HG03139 (cell line): ENCODE measurements at regions not wholly inside any gene's neighbourhood (a gene's known extent, or its start where the extent isn't known, plus 50 kb on each side); places are given as distances from the start of the nearest gene placed in this dataset.
"Not testable (repeated sequence)": the region's sequence is repeated elsewhere in the genome, so short reads cannot be mapped to it uniquely, and the experiment has no call there.

Source experiments
- ATAC-seq: cut with Tn5 transposase; IDR thresholded peaks from one replicate; pipeline ENCODE4 v1.9.1; 2021; ENCODE audit not compliant: unreplicated experiment

DNA sequence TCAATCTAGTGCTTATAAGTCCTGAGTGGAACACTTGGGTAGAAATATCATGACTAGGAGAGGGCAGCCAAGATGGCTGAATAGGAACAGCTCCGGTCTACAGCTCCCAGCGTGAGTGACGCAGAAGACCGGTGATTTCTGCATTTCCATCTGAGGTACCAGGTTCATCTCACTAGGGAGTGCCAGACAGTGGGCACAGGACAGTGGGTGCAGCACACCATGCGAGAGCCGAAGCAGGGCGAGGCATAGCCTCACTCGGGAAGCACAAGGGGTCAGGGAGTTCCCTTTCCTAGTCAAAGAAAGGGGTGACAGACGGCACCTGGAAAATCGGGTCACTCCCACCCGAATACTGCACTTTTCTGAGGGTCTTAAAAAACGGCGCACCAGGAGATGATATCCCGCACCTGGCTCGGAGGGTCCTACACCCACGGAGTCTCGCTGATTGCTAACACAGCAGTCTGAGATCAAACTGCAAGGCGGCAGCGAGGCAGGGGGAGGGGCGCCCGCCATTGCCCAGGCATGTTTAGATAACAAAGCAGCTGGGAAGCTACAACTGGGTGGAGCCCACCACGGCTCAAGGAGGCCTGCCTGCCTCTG, 302.8 kb downstream of the TFAP2B start:
- ATAC-seq, result not testable (repeated sequence)

DNA sequence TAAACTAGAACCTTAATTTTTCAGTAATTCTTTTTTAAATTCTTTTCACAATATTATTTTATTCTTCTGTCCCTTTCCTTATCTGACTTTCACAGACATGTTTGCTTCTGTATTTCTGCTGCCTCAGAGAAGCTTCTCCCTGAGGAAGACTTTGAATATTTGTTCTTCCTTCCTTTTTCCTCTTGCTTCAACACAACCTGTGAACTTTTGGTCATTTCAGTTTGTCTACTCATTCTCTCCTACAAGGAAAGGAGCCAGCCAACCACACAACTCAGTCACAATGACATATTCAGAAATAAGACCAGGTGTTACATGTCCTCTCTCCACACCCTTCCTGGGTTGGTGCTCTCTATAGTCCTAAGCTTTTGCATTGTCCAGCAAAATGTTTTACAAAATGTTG, 310.4 kb downstream of the TFAP2B start:
- no peak for ATAC-seq

DNA sequence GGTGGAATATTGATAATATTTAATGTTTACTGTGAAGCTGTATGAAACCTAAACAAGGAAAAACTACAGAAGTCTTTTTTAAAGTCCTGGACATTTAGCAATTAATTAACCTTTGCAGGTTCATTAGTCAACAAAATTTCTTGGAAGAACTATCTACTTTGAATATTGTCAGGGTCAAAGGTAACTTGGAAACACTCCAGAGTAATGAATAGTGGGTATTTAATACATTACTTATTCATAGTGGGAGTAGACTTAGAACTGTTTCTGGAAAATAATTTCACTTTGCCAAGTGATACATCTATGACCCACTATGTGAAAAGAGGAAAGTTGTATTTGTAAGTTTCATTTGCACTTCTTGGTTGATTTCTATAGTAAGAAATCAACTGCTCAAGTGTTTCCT, 319.1 kb downstream of the TFAP2B start:
- ATAC-seq, result no peak

DNA sequence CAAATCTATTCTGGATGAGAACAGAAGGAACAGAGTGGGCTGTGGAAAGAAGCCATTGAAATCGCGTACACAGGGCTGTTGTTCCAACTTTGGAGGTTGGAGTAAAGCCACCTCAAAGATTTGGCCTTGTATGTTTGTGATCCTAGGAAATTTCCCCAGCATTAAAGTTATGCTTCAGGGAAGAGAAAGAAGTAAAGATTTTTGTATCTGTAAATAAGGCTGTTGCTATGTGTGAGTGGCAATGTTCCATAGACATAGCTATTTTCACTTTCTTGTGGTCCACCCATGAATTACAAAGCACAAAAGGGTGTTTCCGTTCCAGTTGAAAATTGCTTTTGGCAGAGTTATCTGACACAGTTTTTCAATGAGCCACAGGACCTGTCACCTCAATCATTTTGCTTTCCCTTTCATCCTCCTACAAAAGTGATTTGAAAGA, 321.3 kb downstream of the TFAP2B start:
- ATAC-seq, result no peak

DNA sequence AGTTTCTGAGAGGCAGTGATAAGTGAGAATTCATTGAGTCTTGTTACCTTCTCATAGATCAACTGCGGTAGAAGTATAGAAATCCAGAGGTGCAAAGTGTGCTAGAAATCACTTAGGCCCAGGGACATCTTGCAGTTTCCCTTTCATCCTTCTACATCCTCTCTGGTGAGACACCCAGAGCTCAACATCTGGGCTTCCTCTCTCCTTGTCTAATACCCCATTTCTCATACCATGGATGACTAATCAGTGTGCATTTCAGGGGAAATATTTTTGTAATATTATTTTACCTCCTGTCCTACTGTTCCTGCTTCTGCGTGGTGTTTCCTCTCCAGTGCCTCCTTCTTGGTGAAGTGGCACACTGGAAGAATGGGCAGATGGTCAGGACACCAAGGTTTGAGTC, 322.4 kb downstream of the TFAP2B start:
- no peak for ATAC-seq

- ATAC-seq, result no peak
Measured at GRCh38 chr6:51147756-51148155, 329.1 kb downstream of the TFAP2B start.

- no peak for ATAC-seq
Measured at GRCh38 chr6:51152594-51152993, 333.9 kb downstream of the TFAP2B start.

DNA sequence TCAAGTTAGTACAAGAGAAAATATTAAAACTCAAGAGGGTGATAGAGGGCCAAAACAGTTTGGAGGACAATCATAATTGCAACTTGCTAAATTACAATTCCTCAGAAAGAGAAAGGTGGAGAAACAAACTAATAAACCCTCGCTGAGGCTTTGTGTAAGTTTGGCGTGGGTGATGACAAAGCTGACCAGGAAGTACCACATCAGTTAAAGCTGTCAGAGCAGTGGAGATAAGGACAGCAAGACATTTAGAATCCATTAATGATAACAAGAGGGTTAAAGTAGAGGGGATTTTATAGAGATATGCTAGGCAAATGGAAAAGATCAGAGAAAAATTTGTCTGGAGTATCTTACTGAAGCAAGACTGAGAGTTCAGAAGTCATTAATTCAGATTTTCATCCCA, 334.4 kb downstream of the TFAP2B start:
- ATAC-seq, result no peak

DNA sequence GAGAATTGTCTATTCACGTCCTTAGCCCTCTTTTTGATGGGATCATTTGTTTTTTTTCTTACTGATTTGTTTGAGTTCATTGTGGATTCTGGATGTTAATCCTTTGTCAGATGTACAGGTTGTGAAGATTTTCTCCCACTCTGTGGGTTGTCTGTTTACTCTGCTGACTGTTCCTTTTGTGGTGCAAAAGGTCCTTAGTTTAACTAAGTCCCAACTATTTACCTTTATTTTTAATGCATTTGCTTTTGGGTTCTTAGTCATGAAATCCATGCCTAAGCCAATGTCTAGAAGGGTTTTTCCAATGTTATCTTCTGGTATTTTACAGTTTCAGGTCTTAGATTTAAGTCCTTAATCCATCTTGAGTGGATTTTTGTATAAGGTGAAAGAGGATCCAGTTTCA, 336.3 kb downstream of the TFAP2B start:
- ATAC-seq, result not testable (repeated sequence)

DNA sequence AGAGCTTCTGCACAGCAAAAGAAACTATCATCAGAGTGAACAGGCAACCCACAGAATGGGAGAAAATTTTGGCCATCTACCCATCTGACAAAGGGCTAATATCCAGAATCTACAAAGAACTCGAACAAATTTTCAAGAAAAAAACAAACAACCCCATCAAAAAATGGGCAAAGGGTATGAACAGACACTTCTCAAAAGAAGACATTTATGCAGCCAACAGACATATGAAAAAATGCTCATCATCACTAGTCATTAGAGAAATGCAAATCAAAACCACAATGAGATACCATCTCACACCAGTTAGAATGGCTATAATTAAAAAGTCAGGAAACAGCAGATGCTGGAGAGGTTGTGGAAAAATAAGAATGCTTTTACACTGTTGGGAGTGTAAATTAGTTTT, 340.6 kb downstream of the TFAP2B start:
- ATAC-seq, result not testable (repeated sequence)

DNA sequence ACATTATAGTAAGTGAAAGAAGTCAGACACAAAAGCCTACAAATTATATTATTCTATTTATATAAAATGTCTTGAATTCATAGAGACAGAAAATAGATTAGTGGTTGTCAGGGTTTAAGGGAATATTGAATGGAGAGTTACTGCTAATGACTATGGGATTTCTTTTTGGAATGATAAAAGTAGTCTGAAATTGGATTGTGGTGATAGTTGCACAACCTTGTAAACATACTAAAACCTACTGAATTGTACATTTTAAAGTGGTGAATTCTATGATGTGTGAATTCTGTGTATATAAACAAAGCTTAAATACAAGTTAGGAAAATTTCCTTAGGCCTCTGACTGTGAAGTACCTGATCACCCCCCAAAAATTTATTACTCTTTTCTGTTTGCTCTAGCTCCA, 343.1 kb downstream of the TFAP2B start:
- no peak for ATAC-seq

DNA sequence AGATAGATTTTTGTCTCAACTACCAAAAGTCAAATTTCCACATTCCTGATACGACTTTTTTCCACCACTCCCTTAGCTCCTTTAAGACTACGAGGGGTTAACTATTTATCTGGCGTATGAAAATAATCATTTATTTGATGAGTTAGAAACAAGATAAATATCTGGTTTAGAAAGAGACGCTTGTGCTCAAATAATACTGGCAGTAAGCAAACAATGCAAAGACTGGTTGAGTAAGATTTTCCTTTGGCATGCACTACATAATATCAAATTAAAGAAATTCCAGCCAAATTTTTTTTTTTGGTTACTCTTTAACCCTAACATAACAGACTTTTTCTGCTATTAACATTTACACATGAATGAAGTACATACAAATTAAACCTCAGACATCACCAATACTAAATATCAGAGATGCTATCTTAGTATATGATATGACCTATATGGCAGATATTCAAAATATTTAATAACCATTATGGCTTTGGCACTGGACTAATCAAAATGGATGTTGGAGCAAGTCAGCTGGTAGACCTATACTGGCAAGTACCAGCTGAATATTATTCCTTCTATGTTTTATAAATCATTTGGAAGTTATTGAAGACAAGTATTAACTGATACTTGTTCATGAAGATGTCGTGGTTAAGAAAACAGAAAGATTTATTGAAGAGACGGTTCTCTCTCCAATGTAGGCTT, 345.3 kb downstream of the TFAP2B start:
- ATAC-seq, result no peak

GRCh38 chr6:51166914-51167313, 348.2 kb downstream of the TFAP2B start:
- ATAC-seq, result no peak

- no peak for ATAC-seq
Measured at GRCh38 chr6:51167468-51167867, 348.8 kb downstream of the TFAP2B start.

DNA sequence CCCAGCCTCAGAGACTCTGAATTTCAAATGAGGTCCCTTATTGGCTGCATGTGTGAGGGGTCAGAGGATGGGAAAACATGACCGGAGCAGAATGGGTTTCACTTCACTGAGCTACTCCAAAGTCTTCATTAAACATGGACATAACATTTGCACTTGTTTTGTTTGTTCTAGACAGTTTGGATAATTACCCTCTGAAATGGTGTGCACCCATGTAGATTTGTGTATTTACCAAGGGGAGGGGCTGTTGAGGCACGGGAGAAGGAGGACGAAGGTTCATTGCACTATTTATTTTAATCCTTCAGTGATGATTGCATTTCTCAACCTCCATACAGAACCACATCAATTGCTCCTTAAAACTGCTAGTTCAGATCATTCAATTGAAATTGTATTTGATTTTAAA, 364.2 kb downstream of the TFAP2B start:
- ATAC-seq, result no peak

GRCh38 chr6:51184046-51184445, 365.4 kb downstream of the TFAP2B start:
- ATAC-seq, result no peak

GRCh38 chr6:51193163-51193562, 374.5 kb downstream of the TFAP2B start:
- not testable (repeated sequence) for ATAC-seq

DNA sequence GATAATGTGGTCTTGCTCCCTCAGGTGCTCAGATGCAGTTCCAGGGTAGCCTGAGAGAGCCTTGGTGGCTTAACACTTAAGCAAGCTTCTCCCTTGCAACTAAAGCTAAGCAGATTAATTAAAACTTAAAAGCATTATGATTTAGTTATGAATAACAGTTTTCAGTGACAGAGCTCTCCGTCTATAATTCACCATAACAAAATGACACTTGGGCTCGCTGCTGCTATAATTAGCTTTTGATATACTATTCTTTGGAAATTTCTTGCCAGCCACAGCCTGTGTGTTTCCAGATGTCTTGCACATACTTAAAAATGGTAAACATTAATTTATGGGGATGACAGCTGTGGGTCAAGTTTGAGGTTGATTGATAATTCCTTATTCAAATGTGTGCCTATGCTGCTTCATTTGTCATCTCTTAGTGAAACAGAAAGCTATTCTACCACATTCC, 380.5 kb downstream of the TFAP2B start:
- ATAC-seq, result peak; percentile 70

DNA sequence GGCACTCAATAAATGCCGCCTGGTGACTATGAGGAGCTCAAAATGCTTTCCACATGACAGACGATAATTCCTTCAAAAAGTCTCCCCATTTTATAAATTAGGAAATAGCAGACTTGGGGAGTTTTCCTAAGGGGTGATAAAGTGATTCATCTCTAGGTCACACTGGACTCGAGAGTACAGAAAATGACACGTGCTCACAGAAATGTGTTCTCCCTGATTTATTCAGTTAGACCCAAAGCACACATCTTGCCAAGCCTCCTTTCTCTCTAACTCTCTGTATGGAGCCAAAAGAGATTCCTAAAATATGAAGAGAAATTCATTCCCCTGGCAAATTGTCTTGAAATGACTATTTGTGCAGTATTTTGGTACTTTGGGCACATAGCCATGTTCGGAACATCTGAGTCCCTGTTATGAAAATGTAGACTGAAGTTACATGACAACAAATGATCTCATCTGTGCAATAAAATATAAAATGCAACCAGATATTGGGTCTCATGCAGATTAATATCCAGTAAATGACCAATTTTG, 381.1 kb downstream of the TFAP2B start:
- peak; percentile 14 for ATAC-seq

- ATAC-seq, result no peak
Measured at GRCh38 chr6:51200676-51201075, 382.0 kb downstream of the TFAP2B start.

GRCh38 chr6:51202653-51203052, 384.0 kb downstream of the TFAP2B start:
- ATAC-seq, result not testable (repeated sequence)

GRCh38 chr6:51203504-51203903, 384.8 kb downstream of the TFAP2B start:
- ATAC-seq, result no peak
